ENCODE measurements at regions not wholly inside any gene's neighbourhood (a gene's known extent, or its start where the extent isn't known, plus 50 kb on each side); places are given as distances from the start of the nearest gene placed in this dataset.

DNA sequence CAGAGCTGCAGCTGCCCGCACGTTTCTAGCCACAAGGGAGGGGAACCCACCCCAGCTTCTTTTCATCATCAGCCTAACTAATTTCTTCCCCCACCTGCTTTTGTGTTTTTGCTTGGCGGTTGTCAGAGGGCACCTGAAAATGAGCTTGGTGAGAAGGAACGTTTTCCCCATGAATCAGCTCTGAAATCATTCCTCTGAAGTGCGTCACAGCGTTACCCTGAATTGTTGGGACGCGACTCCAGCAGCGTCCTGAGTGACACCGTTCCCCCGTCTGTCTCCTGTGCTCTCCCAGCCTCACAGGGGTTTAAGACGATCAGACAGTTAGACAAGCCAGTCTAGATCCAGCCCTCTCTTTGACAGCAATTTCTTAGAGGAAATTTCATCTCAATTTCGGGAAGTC, 722.9 kb upstream of the EEF2KMT start:
- TF ChIP-seq CTCF (IDR thresholded peaks at IDR 0.05) (no peak), POLR2A (IDR thresholded peaks at IDR 0.05) (no peak)

Measured in uterus (tissue), 2 donors.